ENCODE measurements at regions not wholly inside any gene's neighbourhood (a gene's known extent, or its start where the extent isn't known, plus 50 kb on each side); places are given as distances from the start of the nearest gene placed in this dataset.

GRCh38 chr4:176393306-176394013 lies 73.7 kb downstream of the SPCS3 start:
- no peak for TF ChIP-seq POLR2A (IDR thresholded peaks at IDR 0.05; ENCODE audit: low read depth, low read length)
- no peak for TF ChIP-seq TAF1 (IDR thresholded peaks at IDR 0.05; ENCODE audit: borderline replicate concordance, low read depth, low read length)
- no peak for TF ChIP-seq POLR2AphosphoS5 (IDR thresholded peaks at IDR 0.05; ENCODE audit: low read depth, low read length)
